WERI-Rb-1 (cell line): ENCODE measurements at regions not wholly inside any gene's neighbourhood (a gene's known extent, or its start where the extent isn't known, plus 50 kb on each side); places are given as distances from the start of the nearest gene placed in this dataset.

ENCODE experiments used
- DNase-seq: peaks from one replicate; pipeline ENCODE4 v3.0.0-alpha.2; 2020
- H3K27ac ChIP-seq: fragments of 250-450 bp; sonication (Bioruptor Pico); 2 replicates; pipeline ENCODE4 v1.5.1; 2020; ENCODE audit warnings: mild to moderate bottlenecking, moderate library complexity
- H3K27me3 ChIP-seq: fragments of 250-450 bp; sonication (Bioruptor Pico); 2 replicates; pipeline ENCODE4 v1.5.1; 2021; ENCODE audit warnings: mild to moderate bottlenecking, low read depth, moderate library complexity; ENCODE audit not compliant: insufficient read depth, severe bottlenecking
- H3K36me3 ChIP-seq: fragments of 250-450 bp; sonication (Bioruptor Pico); 2 replicates; pipeline ENCODE4 v1.5.1; 2020; ENCODE audit warnings: mild to moderate bottlenecking, moderate library complexity
- H3K4me3 ChIP-seq: 2 replicates; pipeline ENCODE4 v1.5.1; 2011; ENCODE audit warnings: low read depth, mild to moderate bottlenecking, control low read depth, low read length
- H3K9me3 ChIP-seq: fragments of 250-450 bp; sonication (Bioruptor Pico); 2 replicates; pipeline ENCODE4 v1.5.1; 2021; ENCODE audit warnings: mild to moderate bottlenecking, moderate library complexity; ENCODE audit not compliant: severe bottlenecking
- CTCF ChIP-seq: IDR thresholded peaks from 2 replicates; pipeline ENCODE4 v1.5.1; 2011; ENCODE audit warnings: low read depth, mild to moderate bottlenecking, control low read depth, inconsistent platforms, low read length

- DNase-seq, result no peak
- peaks cover 19% of the 10 kb centered on the region for H3K27me3 ChIP-seq
- no peak for TF ChIP-seq CTCF
- no peak overlapping the region for H3K27ac ChIP-seq
- H3K4me3 ChIP-seq, result no peak overlapping the region
- no peaks in the 10 kb centered on the region for H3K9me3 ChIP-seq
- no peaks in the 10 kb centered on the region for H3K36me3 ChIP-seq
Observed at GRCh38 chr4:55253948-55254593, 92.0 kb upstream of the SRD5A3 start.

- H3K9me3 ChIP-seq, result no peaks in the 10 kb centered on the region
- DNase-seq, result no peak
- no peak overlapping the region for H3K27ac ChIP-seq
- H3K4me3 ChIP-seq, result no peak overlapping the region
- H3K27me3 ChIP-seq, result peaks cover 19% of the 10 kb centered on the region
- H3K36me3 ChIP-seq, result no peaks in the 10 kb centered on the region
- TF ChIP-seq CTCF, result no peak
Observed at GRCh38 chr4:55255179-55255578, 90.9 kb upstream of the SRD5A3 start.

- TF ChIP-seq CTCF, result no peak
- DNase-seq, result no peak
- H3K9me3 ChIP-seq, result no peaks in the 10 kb centered on the region
- no peak overlapping the region for H3K4me3 ChIP-seq
- H3K27ac ChIP-seq, result no peak overlapping the region
- H3K36me3 ChIP-seq, result no peaks in the 10 kb centered on the region
- H3K27me3 ChIP-seq, result peaks cover 19% of the 10 kb centered on the region
Observed at GRCh38 chr4:55256787-55257186, 89.3 kb upstream of the SRD5A3 start.

GRCh38 chr4:55258152-55258865 lies 87.7 kb upstream of the SRD5A3 start:
- no peaks in the 10 kb centered on the region for H3K36me3 ChIP-seq
- DNase-seq, result no peak

GRCh38 chr4:55259294-55259693 lies 86.7 kb upstream of the SRD5A3 start:
- H3K4me3 ChIP-seq, result no peak overlapping the region
- H3K36me3 ChIP-seq, result no peaks in the 10 kb centered on the region
- TF ChIP-seq CTCF, result no peak
- H3K27ac ChIP-seq, result no peak overlapping the region
- no peak for DNase-seq
- no peaks in the 10 kb centered on the region for H3K9me3 ChIP-seq
- peaks cover 16% of the 10 kb centered on the region for H3K27me3 ChIP-seq

More at GRCh38 chr4:55258152-55258865, 87.7 kb upstream of the SRD5A3 start:
- Histone ChIP-seq H3K27ac (no peak overlapping the region), H3K27me3 (peaks cover 15% of the 10 kb centered on the region), H3K4me3 (no peak overlapping the region), H3K9me3 (no peaks in the 10 kb centered on the region)
- TF ChIP-seq CTCF, result no peak
